BJ (cell line): ENCODE measurements at regions not wholly inside any gene's neighbourhood (a gene's known extent, or its start where the extent isn't known, plus 50 kb on each side); places are given as distances from the start of the nearest gene placed in this dataset.

Experiments
- CTCF ChIA-PET: fragments of 350-600 bp; formaldehyde crosslinking; extraction: SDS; loops from one replicate; lab custom pipeline; 2021; ENCODE audit warnings: antibody characterized with exemption, inconsistent platforms; lab: Yijun Ruan, JAX
- POLR2A ChIA-PET: fragments of 300-600 bp; sonication (Branson Sonifier 250); formaldehyde crosslinking; extraction: SDS; loops from one replicate; lab custom pipeline; 2021; ENCODE audit warnings: antibody characterized with exemption; lab: Charles Lee
- DNase-seq: peaks from one replicate; pipeline ENCODE4 v3.0.0-alpha.2; 2011; ENCODE audit warnings: low read depth
- H3K27me3 ChIP-seq: 2 replicates; pipeline ENCODE4 v1.6.0; 2011; ENCODE audit warnings: low read length; ENCODE audit not compliant: control insufficient read depth, insufficient read depth
- H3K36me3 ChIP-seq: 2 replicates; pipeline ENCODE4 v1.5.1; 2011; ENCODE audit warnings: low read length; ENCODE audit not compliant: control insufficient read depth, insufficient read depth
- H3K4me3 ChIP-seq: 2 replicates; pipeline ENCODE4 v1.5.1; 2011; ENCODE audit warnings: low read depth, mild to moderate bottlenecking, control low read depth, low read length
- CTCF ChIP-seq: IDR thresholded peaks from 2 replicates; pipeline ENCODE4 v1.5.1; 2011; ENCODE audit warnings: low read depth, mild to moderate bottlenecking, control low read depth, inconsistent platforms, low read length, moderate library complexity; ENCODE audit not compliant: insufficient read depth

DNA sequence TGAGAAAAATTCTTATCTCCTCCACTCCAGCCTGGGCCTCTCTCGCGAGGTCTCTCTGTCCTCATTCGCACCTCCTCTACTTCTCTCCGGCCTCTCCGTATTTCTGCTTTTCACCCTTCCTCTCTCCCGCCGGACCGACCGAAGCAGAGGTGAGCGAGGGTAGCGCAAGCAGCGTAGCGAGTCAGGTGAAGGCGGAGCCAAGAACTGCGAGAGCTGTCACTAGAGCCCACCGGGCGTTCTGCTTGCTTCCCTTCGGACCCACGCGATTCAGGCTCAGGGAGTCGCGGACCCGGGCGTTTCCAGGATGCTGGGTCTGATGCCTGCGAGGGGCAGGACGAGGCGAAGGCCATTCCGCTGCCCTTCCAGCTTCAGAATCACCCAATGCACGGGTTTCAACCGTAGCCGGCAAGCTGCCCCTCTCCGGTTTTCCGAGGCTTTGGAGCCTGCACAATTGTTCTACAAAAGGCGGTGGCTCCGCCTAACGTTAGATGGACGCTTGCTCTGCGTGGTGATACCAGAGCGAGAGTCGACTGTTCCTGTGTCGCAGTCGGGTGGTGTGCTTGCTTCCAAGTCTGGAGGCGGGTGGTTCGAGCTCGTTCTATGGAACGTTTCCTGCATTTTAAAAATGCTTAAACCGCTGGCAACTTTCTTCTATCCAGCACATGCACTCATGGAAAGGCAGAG, 310.2 kb downstream of the FAM72C start:
- CTCF ChIA-PET = no interaction called here
- no peak for DNase-seq
- TF ChIP-seq CTCF = no peak
- Histone ChIP-seq H3K27me3 (peaks cover 14% of the 10 kb centered on the region), H3K4me3 (no peak overlapping the region), H3K36me3 (no peaks in the 10 kb centered on the region)
- POLR2A ChIA-PET = no interaction called here

DNA sequence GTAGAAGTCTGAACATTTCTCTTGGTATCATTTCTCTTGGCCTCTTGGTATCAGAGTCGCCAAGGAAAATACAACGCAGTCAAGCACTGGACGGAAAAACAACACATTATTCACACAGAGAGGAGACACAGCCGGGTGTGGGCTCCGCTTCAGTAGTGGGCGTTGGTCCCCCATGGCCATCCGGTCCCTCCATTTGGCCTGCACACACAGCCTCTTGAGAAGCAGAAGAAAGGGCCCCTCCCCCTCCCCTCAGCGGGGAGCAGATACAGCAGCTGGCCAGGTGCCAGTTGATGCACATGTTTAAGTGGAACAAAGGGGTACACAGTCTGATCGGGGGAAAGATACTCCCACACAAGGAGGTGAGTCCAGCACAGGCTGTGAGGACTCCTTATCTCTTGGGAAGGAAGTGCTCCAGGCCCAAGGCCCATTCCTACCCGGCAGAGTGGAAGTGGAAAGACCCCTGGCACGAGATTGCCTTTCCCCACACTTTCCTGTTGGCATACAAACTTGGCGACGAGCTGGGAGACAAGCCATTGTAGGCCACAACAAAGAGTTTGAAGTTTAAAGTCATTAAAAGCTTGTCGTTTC, 311.3 kb downstream of the FAM72C start:
- CTCF ChIA-PET = no interaction called here
- Histone ChIP-seq H3K4me3 (no peak overlapping the region), H3K36me3 (no peaks in the 10 kb centered on the region), H3K27me3 (peaks cover 14% of the 10 kb centered on the region)
- no peak for TF ChIP-seq CTCF
- no peak for DNase-seq
- POLR2A ChIA-PET = no interaction called here

- ChIA-PET CTCF (no interaction called here), POLR2A (no interaction called here)
- TF ChIP-seq CTCF = no peak
- no peak overlapping the region for H3K4me3 ChIP-seq
- no peak for DNase-seq
- no peaks in the 10 kb centered on the region for H3K36me3 ChIP-seq
- peaks cover 30% of the 10 kb centered on the region for H3K27me3 ChIP-seq
Observed at GRCh38 chr1:143653429-143653802, 318.4 kb downstream of the FAM72C start.

DNA sequence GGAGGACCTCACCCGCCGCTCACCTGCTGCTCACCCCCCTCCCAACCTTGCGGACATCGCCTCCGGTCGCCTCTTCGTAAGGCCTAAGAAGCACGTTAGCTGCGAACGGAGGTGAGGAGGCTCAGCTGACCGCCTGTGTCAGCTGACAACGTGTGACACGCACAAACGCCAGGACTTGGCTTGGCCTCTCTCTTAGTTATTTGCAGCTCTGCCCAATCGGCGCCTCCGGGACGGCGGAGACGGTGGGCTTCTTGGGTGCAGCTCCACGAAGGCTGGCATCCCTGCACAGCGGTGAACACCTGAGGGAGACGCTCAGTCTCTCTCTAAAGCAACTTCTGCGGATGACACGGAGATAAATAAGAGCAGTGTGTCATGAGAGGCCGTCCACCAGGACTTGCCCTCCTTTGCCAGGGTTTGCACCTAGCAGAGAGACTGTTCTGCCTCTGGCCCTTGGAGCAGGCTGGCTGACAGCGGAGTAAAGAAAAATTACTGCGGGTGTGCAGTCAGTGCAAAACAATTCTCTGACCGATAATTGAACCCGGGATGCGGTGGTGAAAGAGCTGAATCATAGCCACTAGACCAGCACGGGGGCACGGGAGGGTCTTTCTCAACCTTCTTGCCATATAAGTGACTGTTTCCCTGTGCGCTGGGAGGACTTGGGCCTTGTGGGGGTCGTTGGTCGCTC, 318.9 kb downstream of the FAM72C start:
- peaks cover 30% of the 10 kb centered on the region for H3K27me3 ChIP-seq

More for the DNA sequence above, 318.9 kb downstream of the FAM72C start:
- TF ChIP-seq CTCF = no peak
- CTCF ChIA-PET = no interaction called here
- POLR2A ChIA-PET = no interaction called here
- Histone ChIP-seq H3K36me3 (no peaks in the 10 kb centered on the region), H3K4me3 (no peak overlapping the region)
- no peak for DNase-seq
